Right lobe of liver (tissue), 6 donors: ENCODE measurements at regions not wholly inside any gene's neighbourhood (a gene's known extent, or its start where the extent isn't known, plus 50 kb on each side); places are given as distances from the start of the nearest gene placed in this dataset.
"Not testable (repeated sequence)": the region's sequence is repeated elsewhere in the genome, so short reads cannot be mapped to it uniquely, and the experiment has no call there.

ENCODE experiments used
- ATAC-seq, 4 donors: fragments of 200-7000 bp; cut with Tn5 transposase; one replicate each; pipeline ENCODE4 v1.9.1; 2020; ENCODE audit warnings: mild to moderate bottlenecking in 4 of 4, moderate library complexity in 4 of 4
- DNase-seq, 3 donors: peaks; one replicate each; pipeline ENCODE4 v3.0.0-alpha.2; 2020
- H3K27ac ChIP-seq, 3 donors: fragments of 200-600 bp; one replicate each; pipeline ENCODE4 v1.8.0; 2022
- H3K27me3 ChIP-seq, 2 donors: fragments of 200-600 bp; one replicate each; pipeline ENCODE4 v1.8.0; 2022
- H3K36me3 ChIP-seq, 4 donors: fragments of 200-600 bp; sonication (generic) in 1 of 4; one replicate each; pipeline versions ENCODE4 v1.5.1 to v1.8.0; 2017 to 2022; ENCODE audit warnings: control low read depth in 1 of 4
- H3K4me1 ChIP-seq, 4 donors: fragments of 200-600 bp; sonication (generic) in 1 of 4; one replicate each; pipeline versions ENCODE4 v1.5.1 to v1.8.0; 2017 to 2022; ENCODE audit warnings: control low read depth in 1 of 4
- H3K4me3 ChIP-seq, 3 donors: fragments of 200-600 bp; one replicate each; pipeline ENCODE4 v1.8.0; 2022
- H3K9me3 ChIP-seq, 4 donors: fragments of 200-600 bp; sonication (generic) in 1 of 4; one replicate each; pipeline versions ENCODE4 v1.5.1 to v1.8.0; 2017 to 2022; ENCODE audit warnings: control low read depth in 1 of 4
- CTCF ChIP-seq, 4 donors: fragments of 200-600 bp in 3 of 4; fragments of 450-650 bp in 1 of 4; IDR thresholded peaks; one replicate each; pipeline versions ENCODE4 v1.5.1 to v1.8.0; 2016 to 2022; ENCODE audit warnings: antibody characterized with exemption in 4 of 4, mild to moderate bottlenecking in 2 of 4
- WGBS: methylation state at CpG from one replicate; pipeline ENCODE4 v1.1.6; 2018; ENCODE audit warnings: low coverage, low lambda C conversion rate; ENCODE audit not compliant: insufficient coverage; ENCODE audit errors: missing lambda C conversion rate; 5-methylcytosine and 5-hydroxymethylcytosine counted together
- intact Hi-C, 2 donors: fragments of 100-400 bp; cut with DNase I; formaldehyde crosslinking; loops; one replicate each; pipeline versions ENCODE4 v1.11.2 to v1.14.1; 2022
- small RNA-seq, 2 experiments: library from RNA; depleted of rRNA; stranded (forward); fragments of <200 nt; gene quantifications; one replicate each; pipeline ENCODE3, GENCODE V24; 2016
- donor health status: DM: no; HTN: yes; CAD: no.
- donor health status: DM: no; HTN: no; CAD: no.
- donor health status: DM: no; HTN: no; CAD: no.
- donor health status: DM: no; HTN: yes; CAD: no.
- donor health status: DM: no; HTN: yes; CAD: no.

GRCh38 chr18:15315301-15315700 lies 567.3 kb downstream of the ANKRD30B start:
- 17% methylated on average over 2 of the region's 3 CpGs for WGBS
- H3K9me3 ChIP-seq, H3K4me1 ChIP-seq, intact Hi-C loops, DNase-seq, H3K36me3 ChIP-seq, H3K27ac ChIP-seq, ATAC-seq, H3K4me3 ChIP-seq, H3K27me3 ChIP-seq: not testable (repeated sequence)
- peak in 1 of 4 donors; percentile 30 for TF ChIP-seq CTCF (IDR thresholded peaks at IDR 0.05)

DNA sequence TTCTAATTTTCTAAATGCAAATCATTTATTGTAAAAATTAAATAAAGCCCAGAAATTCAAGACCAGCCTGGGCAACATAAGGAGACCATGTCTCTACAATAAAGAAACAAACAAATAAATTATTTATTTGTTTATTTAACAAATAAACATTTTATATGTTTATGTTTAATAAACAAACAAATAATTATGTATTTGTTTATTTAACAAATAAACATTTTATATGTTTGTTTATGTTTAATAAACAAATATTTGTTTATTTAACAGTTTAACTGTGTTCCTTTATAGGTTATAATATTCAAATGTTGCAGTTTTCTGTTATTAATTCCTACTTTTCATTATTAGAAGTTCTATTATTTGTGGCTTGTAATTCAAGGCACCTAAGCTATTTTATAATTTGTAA lies 570.7 kb downstream of the ANKRD30B start:
- H3K4me1 ChIP-seq, ATAC-seq, H3K9me3 ChIP-seq, intact Hi-C loops, H3K4me3 ChIP-seq, H3K27me3 ChIP-seq, DNase-seq, H3K36me3 ChIP-seq, H3K27ac ChIP-seq: not testable (repeated sequence)

- H3K27ac ChIP-seq, H3K9me3 ChIP-seq, H3K4me3 ChIP-seq, DNase-seq, ATAC-seq, H3K4me1 ChIP-seq, H3K27me3 ChIP-seq, intact Hi-C loops, H3K36me3 ChIP-seq: not testable (repeated sequence)
- WGBS = 60% methylated on average over 1 of the region's 13 CpGs
Measured at GRCh38 chr18:15329713-15330112, 581.7 kb downstream of the ANKRD30B start.

DNA sequence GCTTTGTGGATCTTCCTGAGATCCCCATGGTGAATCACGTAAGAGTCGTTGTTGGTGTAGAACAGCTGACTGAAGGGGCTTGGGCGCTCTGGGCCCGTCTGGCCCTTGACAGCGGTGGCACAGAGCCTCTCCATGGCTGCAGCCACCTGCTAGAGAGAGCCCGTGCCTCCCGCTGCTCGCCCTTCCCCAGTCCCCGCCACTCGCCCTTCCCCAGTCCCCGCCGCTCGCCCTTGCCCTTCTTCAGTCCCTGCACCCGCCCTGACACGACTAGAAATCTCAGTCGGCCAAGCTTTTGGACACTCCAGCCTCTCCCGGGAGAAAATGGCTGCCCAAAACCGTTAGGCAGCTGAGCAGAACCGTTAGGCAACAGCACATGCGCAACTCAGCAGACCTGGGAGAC lies 582.2 kb downstream of the ANKRD30B start:
- DNase-seq, H3K4me1 ChIP-seq, intact Hi-C loops, H3K27ac ChIP-seq, H3K4me3 ChIP-seq, ATAC-seq, H3K36me3 ChIP-seq, H3K9me3 ChIP-seq, H3K27me3 ChIP-seq: not testable (repeated sequence)
- 64% methylated on average over 9 of the region's 20 CpGs for WGBS

GRCh38 chr18:15330600-15330999 lies 582.6 kb downstream of the ANKRD30B start:
- intact Hi-C loops, ATAC-seq, H3K27me3 ChIP-seq, H3K27ac ChIP-seq, H3K4me3 ChIP-seq, H3K36me3 ChIP-seq, H3K4me1 ChIP-seq, H3K9me3 ChIP-seq, DNase-seq: not testable (repeated sequence)
- no CpG with 5 or more reads among the region's 23 CpGs for WGBS

GRCh38 chr18:15375671-15376070 lies 627.7 kb downstream of the ANKRD30B start:
- H3K4me3 ChIP-seq, H3K27me3 ChIP-seq, DNase-seq, ATAC-seq, intact Hi-C loops, H3K9me3 ChIP-seq, H3K36me3 ChIP-seq, H3K4me1 ChIP-seq, H3K27ac ChIP-seq: not testable (repeated sequence)
- 52% methylated on average over 4 of the region's 4 CpGs for WGBS

DNA sequence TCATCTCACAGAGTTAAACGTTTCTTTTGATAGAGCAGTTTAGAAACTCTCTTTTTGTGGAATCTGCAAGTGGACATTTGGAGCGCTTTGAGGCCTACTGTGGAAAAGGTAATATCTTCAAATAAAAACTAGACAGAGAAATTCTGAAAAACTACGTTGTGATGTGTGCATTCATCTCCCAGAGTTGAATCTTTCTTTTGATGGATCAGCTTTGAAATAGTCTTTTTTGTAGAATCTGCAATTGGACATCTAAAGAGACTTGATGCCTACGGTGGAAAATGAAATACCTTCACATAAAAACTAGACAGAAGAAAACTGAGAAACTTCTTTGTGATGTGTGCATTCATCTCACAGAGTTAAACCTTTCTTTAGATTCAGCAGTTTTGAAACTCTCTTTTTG lies 659.9 kb downstream of the ANKRD30B start:
- H3K27ac ChIP-seq, H3K4me3 ChIP-seq, ATAC-seq, H3K36me3 ChIP-seq, H3K27me3 ChIP-seq, H3K4me1 ChIP-seq, intact Hi-C loops, H3K9me3 ChIP-seq, DNase-seq: not testable (repeated sequence)
- 38% methylated on average over 4 of the region's 4 CpGs for WGBS

Small RNAs in the stretch of these regions (small RNA-seq; reads per million reads assigned to genes)
- gene RNU6-721P = 0 reads per million in 2 experiments
